GM21737 (cell line): ENCODE measurements at regions not wholly inside any gene's neighbourhood (a gene's known extent, or its start where the extent isn't known, plus 50 kb on each side); places are given as distances from the start of the nearest gene placed in this dataset.

ENCODE experiments used
- ATAC-seq: cut with Tn5 transposase; IDR thresholded peaks from one replicate; pipeline ENCODE4 v1.9.1; 2021; ENCODE audit warnings: mild to moderate bottlenecking, moderate library complexity; ENCODE audit not compliant: unreplicated experiment

DNA sequence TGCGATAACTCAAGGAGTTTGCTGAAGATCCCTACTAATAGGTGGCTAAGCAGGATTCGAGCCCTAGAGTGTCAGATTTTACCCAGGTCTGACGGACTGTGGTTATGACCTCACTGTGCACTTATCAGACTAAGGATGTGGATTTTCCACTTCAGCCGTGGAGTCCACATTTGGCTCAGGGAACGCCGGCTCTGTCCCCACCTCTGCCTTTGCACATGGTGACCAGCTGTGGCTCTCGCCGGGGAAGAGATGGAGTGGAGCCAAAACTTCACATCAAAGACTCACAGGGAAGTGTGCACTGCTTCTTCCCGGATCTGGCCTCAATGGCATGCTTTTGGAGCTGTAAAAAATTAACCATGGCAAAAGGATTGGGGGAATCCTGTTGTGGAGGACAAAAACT is 249.3 kb upstream of the APCDD1 start:
- ATAC-seq = no peak

GRCh38 chr18:10207682-10208345 is 246.6 kb upstream of the APCDD1 start:
- no peak for ATAC-seq

DNA sequence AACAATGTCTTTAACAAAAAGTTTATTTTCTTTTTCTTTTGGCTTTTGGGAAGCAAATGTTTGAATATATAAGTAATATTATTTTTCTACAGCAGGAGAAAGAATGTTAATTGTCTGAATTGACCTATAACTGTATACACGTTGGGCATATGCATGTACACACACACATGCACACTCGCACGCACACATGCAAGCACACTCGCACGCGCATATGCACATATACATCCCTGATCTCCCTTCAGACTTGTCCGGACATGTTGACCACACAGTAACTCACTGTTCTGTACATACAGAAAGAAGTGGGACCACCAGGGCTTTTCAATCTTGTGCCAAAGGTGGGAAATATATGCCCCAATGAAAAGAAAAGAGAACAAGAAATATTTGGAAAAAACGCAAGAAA is 245.1 kb upstream of the APCDD1 start:
- ATAC-seq = no peak

GRCh38 chr18:10210057-10210633 is 244.3 kb upstream of the APCDD1 start:
- ATAC-seq = no peak

- peak; percentile 86 for ATAC-seq
Observed at GRCh38 chr18:10213526-10213925, 240.9 kb upstream of the APCDD1 start.

DNA sequence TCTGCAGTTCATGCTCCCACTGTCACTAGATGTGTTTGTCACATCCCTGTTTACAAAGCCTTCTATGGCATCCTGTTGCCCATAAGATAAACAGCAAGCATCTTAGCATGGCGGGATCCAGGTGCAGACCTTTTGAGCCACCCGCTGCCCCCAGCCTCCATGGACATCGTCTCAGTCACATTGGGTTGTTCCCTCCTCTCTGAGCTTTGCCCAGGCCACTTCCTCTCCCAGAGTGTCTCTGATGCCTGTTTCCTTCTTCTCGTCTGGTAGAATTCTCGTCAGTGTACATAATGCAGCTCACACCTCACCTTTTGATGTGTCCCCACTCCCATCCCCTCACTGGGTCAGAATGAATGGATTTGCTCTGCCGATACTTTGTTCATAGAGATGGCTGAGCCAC is 239.0 kb upstream of the APCDD1 start:
- no peak for ATAC-seq

DNA sequence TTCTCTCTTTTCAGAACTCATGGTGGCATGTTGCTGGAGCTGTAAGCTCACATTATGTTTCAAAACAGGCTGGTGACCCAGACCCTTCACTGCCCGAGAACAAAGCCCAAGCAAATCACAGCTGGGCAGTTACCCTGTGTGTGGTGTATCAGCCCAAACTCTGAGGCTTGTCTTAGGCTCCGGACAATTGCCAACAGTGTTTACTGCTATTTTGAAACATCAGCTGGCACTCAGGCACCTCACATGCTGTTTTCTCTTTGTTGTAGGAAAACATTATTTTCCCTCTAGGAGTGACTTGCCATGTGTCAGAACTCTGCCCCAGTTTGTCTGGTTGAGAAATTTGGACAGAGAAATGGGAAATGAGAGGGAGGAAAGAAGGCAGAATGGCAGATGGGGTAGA is 237.6 kb upstream of the APCDD1 start:
- ATAC-seq = no peak

- no peak for ATAC-seq
Observed at GRCh38 chr18:10217211-10217610, 237.2 kb upstream of the APCDD1 start.

DNA sequence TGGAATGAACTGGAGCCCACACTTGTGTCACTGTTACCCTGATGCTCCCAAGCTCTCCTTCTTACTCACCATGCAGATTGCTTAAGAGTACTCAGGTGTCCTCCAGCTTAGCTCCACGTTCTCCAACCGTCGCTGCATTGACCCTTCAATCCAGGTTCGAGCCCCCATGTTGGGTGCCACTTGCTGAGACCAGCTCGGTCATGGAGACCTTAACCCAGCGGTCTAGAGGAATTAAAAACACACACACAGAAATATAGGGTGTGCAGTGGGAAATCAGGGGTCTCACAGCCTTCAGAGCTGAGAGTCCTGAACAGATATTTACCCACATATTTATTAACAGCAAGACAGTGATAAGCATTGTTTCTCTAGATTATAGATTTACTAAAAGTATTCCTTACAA is 229.1 kb upstream of the APCDD1 start:
- no peak for ATAC-seq

GRCh38 chr18:10226971-10227370 is 227.5 kb upstream of the APCDD1 start:
- ATAC-seq = no peak

- ATAC-seq = no peak
Observed at GRCh38 chr18:10228326-10228725, 226.1 kb upstream of the APCDD1 start.

DNA sequence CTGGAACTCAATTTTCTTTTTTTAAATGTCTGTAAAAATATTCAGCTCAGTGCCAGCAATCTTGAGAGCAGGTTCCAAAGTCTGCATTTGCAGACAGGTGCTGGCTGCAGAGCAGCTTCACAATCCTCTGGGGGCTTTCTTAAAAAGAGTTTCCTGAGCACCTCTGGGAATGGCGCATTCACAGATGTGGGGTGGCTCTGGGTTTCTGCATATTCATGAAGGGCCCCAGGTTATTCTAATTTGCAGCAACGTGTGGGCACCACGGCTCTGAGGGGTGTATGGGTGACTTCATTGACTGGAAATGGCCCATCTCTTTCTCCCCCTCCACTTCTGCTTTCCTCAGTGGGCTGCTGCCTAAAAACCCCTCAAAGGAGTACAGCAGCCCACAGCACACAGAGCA is 225.0 kb upstream of the APCDD1 start:
- no peak for ATAC-seq

DNA sequence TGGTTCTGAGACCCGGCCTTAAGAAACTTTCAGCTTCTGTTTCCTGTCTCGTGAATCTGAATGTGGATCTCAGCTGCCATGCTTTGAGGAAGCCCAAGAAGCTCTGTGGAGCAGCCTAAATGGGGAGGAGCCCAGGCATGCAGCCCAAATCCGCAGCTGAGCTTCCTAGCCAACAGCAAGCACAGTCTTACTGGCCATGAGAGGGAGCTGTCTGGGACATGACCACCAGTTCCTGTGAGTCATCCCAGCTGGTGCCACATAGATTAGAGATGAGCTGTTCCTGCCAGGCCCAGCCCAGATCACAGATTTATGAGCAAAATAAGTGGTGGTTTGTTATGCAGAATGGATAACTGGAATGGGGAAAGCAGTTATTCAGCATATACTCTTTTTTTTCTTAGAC is 224.4 kb upstream of the APCDD1 start:
- no peak for ATAC-seq

GRCh38 chr18:10231220-10231619 is 223.2 kb upstream of the APCDD1 start:
- ATAC-seq = no peak

DNA sequence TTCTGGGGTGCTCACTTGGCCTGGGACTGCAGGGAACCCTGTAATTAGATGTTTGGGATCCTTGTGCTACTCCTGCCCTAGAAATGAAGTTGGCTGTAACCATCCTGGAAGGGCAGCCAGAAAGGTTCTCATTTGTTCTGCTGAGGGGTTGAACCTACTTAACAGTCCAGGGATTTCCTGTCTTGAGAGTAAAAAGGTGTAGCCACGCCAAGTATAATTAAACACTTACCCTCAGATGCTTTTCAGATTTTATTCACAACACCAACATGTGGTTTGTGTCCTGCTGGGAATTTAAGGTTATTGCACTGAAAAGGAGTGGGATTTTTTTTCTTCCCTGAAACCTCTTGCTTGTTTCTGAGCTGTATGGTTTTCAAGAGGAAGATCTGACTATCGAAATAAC is 222.4 kb upstream of the APCDD1 start:
- ATAC-seq = no peak

GRCh38 chr18:10233082-10233875 is 221.2 kb upstream of the APCDD1 start:
- ATAC-seq = no peak

DNA sequence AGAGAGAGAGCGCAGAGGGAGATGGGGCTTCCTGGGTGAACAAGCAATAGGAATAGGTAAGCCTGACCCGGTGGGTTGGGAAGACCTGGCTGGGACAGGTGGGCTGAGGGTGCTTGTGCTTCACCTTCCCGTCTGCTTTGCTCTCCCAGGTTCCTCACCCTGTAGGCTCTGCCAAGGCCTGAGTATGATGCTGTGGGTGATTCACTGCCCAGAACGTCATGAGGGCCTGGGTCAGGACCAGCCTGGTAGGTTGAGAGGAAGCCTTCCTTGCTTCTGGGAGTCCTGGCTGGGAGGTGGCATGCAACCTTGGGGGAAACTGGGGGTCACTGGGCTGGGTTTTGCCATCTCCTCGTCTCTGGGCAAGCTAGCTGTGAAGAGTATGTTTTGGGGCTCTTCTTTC is 220.2 kb upstream of the APCDD1 start:
- no peak for ATAC-seq

- ATAC-seq = no peak
Observed at GRCh38 chr18:10234912-10235660, 219.3 kb upstream of the APCDD1 start.

DNA sequence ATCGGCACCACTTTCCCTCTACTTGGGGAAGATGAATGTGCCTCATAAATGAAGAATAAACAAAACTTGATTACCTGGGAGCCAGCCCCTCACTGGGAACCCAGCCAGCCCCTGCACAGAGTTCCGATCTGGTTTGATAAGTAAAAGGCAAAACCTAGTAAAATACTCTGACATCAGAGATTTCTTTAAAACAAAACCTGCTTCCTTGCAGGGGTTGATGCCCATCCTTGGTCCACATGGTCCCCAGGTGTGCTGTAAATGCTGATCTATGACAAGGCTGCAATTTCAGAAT is 218.8 kb upstream of the APCDD1 start:
- no peak for ATAC-seq

DNA sequence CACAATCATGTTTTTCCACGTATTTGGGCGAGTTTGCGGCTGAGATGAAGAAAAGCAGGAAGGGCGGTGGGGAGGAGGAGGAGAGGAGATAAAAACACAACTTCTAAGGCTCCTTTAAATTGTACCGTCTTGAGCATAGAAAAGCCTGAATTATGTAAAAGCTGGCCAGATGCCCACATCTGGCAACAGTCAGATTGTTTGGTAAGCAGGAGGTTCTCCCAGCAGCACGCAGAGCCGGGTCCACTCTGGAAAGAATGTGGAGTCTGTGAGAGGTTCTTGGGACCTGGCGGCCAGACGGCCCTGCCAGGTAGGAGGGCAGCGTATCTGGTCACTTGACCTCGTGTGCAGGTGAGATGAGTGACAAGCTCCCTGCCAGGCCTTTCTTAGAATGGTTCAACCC is 215.3 kb upstream of the APCDD1 start:
- ATAC-seq = no peak

- no peak for ATAC-seq
Observed at GRCh38 chr18:10239991-10240634, 214.3 kb upstream of the APCDD1 start.
